ENCODE measurements at regions not wholly inside any gene's neighbourhood (a gene's known extent, or its start where the extent isn't known, plus 50 kb on each side); places are given as distances from the start of the nearest gene placed in this dataset.

DNA sequence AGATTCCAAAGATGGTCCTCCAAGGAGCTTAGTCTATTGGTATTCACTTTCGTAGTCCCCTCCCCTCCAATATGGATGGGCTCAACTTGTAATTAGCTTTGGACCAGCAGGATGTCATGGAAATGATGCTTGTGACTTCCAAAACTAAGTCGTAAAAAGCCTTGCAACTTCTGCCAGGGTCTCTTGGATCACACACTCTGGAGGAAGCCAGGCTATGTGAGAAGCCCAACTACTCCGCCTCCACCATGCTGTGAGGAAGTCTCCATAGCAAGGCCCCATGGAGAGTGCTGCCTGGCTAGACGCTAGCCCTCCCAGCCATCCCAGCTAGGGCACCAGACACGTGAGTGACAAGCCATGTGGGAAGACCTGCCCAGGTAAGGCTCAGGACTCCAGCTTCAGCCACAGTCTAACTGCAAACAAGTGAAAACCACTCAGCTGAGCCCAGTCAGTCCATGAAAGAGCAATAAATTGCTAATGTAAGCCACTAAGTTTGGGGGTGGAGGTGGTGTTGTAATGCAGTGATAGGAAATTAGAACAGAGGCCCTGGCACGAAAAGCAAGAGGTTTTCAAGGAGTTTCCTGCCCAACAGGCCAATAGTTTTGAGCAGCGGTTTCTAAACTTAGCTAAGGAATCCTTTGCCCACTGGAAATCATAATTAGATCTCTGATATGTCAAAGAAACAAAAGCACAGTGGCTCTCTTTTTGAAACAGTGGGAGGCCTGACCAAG lies 77.5 kb upstream of the GLI2 start:
- no peak for DNase-seq (ENCODE audit: low read depth)

DNA sequence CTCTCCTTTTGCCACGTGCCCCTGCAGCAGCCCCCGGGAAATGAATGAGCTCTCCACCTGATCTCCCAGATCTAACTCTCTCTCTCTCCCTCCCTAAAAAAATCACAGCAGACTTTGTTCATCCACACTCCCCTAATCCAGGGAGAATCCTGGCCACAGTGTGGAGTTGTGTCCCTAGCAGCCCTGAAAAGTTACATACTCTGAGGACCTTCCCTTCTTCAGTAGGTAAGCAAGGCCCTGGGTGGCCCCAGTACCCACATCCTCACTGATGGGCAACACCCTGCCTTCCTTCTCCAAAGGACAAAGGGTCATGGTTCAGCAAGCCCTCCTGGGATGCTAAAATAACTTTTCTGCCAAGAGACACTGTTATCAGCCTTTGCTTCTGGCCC lies 76.9 kb upstream of the GLI2 start:
- DNase-seq (ENCODE audit: low read depth), result no peak

DNA sequence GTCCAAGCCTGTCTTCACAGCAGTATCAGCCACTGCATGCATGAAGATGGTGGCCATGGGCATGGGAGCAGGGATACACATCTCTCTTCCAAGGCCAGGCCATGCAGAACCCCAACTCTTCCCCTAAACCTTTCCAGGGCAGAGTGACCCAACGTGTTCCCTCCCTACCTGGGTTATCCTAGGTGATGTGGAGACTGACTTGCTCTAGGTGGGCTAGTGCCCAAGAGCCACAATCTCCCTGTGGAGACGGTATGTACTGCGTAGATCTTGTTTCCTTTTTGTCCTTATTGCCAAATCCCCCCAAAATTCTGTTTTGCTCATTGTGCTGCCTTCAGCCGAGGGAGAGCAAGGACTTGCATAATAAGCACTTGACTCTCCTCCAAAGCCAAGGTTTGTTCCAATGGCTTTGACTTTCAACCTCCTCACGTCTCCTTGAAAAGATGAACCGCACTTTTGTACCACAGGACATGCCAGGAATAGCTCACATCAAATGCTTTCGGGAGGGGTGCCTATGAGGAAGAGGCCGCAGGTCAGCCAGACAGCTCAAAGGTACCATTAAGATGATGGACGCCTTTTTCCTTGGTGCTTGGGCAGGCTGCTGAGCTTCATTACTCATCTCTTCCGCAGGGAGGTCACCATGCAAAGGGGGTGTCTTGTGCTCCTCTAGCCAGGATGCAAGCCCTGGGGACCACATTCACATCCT lies 76.2 kb upstream of the GLI2 start:
- no peak for DNase-seq (ENCODE audit: low read depth)

DNA sequence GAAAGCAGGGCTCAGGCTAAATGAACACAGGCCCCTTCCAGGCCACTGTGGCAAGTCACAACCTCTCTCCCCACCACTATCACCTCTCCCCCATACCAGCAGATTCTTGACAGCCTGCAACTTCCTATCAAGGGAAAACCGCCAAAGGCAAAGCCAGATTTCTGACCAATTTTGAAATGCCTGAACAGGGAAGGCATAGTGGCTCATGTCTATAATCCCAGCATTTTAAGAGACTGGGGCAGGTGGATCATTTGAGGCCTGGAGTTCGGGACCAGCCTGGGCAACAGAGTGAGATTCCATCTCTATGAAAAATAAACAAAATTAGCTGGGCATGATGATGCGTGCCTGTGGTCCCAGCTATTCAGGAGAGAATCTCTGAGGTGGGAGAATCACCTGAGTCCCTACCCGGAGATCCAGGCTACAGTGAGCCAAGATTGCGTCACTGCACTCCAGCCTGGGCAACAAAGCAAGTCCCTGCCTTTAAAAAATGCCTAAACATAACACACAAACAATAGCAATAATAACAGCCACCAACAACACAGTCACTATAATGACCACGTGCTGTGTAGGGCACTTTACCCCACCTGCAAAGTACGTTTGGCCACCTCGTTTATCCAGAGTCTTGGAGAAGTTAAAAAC lies 75.5 kb upstream of the GLI2 start:
- DNase-seq (ENCODE audit: low read depth), result no peak

DNA sequence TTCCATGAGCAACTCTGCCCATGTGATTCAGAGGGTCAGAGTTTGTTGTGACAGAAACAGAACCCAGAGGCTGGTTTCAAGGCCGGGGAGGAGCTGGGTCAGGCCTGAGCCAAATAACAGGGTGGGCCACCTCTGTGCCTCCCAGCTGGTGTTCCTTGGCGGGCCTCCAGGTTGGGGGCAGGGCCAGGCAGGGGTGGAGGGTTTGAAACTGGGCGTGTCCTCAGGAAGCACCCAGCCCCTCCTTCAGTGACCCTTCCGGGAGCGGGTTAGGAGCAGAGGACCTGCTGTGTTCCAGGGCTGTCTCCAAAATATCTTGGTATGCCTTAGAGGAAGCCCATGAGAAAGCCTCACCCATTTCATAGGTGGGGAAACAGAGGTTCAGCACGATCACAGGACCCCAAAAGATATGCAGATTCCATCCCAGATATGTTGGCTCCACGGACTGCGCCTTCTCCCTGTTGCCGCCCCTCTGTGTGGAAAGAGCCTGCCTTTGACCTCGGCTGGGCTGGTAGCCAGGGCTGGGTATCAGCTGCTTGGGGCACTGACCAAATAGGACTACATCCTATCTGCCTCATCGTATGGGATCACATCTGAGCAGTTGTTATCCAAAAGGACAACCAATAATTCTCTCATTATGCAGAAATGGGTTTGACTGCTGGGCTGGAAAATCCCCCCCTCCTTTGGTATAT lies 74.8 kb upstream of the GLI2 start:
- no peak for DNase-seq (ENCODE audit: low read depth)

- no peak for DNase-seq (ENCODE audit: low read depth)
Measured at GRCh38 chr2:120661551-120661950, 74.1 kb upstream of the GLI2 start.

GRCh38 chr2:120662046-120662445 lies 73.6 kb upstream of the GLI2 start:
- DNase-seq (ENCODE audit: low read depth), result no peak

DNA sequence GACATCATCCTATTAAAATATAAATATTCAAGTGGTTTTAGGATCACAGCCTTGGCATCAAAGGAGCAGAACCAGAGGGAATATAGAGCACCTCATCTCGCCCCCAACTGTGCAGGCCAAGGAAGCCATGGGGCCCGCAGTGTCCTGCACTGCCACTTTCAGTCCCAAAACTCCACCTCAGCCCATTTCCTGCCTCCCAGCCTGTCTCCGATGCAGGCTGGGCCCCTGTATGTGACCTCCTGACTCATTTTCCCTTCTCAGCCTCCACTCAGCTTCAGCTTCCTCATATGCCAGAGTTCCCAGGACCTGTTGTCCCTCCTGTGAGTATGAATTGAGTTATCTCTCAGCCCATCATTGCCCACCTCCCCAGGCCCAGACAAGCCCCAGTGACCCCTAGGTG lies 72.9 kb upstream of the GLI2 start:
- DNase-seq (ENCODE audit: low read depth), result no peak

- no peak for DNase-seq (ENCODE audit: low read depth)
Measured at GRCh38 chr2:120666433-120666832, 69.2 kb upstream of the GLI2 start.

DNA sequence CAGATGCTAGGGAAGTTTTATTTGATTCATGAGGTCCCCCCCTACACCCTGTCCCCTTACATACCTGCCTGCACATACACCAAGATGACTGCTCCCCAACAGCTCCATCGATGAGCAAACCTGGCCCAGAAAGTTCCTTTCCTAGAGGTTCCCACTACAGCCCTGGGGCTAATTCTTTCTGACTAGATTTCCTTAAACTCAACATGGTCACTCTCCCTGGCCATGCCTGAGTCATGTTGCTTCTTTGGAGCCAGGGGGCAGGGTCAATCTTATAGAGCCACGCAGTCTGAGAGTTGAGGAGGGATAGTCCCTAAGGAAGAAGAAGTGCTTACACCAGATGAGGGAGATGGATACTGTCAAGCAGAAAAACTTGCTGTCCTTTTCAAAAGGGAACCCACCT lies 67.7 kb upstream of the GLI2 start:
- no peak for DNase-seq (ENCODE audit: low read depth)

GRCh38 chr2:120669121-120669952 lies 66.3 kb upstream of the GLI2 start:
- DNase-seq (ENCODE audit: low read depth), result no peak

DNA sequence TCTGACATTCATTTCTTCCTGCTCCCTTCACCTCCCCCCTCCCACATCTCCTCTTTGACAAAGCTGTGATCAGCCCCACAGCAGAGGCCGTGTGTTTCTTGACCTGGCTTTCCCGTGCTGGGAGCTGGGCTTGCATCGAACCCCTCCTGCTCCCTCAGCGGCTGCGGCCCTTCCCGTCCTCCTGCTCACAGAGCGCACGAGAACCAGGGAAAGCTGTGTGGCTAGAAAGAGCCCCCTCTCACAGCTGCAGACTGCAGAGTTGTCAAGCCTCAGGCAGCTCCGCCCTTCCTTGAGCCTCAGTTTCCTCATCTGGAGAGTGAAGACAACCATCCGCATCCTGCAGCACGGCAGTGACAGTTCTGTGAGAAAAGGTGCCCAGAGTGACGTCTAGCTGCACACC lies 65.7 kb upstream of the GLI2 start:
- no peak for DNase-seq (ENCODE audit: low read depth)

DNA sequence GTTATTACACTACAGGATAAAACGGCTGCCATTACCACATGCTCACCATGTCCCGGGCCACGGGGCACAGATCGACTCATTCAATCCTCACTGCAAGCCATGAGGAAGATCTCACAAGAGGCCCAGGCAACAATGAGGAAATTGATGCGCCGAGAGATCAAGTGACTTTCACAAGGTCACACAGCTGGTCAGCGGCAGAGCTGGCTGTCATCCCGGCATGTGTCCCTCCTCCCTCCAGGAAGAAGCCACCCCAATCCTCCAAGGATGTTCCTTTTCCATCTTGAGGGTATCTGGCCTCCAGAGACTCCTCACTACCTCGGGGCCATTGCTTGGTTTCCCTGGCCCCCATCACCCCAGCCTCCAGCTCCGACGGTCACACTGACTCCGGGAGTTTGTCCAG lies 65.3 kb upstream of the GLI2 start:
- no peak for DNase-seq (ENCODE audit: low read depth)

DNA sequence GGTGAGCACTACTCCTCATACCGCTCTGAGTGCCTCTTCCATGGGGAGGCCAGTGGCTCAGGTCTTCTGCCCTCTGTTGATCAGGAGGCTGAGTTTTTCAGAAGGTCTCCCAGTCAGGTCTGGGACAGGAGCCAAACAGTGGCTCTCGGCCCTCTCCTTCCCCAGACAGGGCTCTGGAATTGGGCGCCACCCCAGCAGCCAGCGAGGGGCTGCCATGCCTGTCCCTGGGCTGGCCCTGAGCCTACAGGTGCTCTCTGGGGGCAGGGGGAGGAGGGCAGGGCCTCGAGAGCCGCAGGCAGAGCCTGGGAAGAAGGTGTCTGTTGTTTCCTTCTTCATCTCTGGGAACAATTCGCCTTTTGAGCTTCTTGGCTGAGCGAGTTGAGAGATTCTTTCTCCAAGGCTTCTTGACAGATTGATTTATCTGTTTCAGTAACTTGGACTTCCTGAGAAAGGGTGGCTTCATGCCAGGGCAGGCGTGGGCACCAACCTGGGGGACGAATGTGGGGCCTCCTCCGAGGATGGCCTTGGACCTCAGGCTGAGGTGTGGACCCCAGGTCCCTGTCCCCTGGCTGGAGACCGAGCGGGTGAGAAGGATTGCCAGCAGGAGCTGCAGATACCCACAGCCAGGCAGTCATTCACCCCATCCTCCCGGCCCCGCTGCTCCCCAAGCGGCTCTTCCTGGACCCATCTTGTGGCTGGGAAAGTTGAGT lies 64.7 kb upstream of the GLI2 start:
- DNase-seq (ENCODE audit: low read depth), result no peak

DNA sequence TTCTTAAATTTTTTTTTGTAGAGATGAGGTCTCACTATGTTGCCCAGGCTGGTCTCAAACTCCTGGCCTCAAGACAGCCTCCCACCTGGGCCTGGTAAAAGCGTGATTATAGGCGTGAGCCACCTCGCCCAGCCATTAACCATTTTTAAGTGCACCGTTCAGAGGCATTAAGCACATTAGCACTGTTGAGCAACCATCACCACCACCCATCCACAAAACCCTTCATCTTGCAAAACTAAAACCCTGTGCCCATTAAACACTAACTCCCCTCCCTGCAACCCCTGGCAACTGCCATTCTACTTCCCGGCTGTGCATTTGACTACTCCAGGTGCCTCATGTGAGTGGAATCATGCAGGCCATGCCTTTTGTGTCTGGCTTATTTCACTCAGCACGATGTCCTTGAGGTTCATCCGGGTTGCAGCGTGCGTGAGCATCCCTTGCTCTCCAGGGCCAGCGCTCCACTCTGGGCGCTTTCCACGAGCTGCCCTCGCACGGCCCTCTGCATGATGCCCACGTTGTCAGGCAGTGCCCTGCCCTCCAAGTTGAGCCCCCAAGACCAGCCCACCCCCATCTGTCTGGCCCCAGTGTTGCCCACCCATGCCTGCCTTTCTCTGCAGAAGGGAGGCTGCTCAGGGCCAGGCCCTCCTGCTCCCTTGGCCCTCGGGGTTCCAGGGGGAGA lies 63.0 kb upstream of the GLI2 start:
- no peak for DNase-seq (ENCODE audit: low read depth)

DNA sequence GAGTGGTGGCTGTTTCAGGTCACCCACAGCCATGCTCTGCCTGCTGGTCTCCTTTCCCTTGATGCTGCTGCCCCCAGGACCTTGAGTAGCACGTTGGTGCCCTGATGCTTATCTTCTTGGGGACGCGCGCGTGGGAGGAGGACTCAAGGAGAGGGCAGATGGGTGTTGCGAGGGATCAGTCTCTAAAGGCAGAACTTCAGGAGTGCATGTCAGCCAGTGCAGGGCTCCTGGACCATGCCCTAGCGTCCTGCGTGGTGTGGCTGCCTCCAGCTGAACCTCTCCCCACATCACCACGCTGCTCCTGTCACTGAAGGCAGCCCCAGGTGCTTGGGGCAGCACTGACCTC lies 62.5 kb upstream of the GLI2 start:
- DNase-seq (ENCODE audit: low read depth), result no peak

DNA sequence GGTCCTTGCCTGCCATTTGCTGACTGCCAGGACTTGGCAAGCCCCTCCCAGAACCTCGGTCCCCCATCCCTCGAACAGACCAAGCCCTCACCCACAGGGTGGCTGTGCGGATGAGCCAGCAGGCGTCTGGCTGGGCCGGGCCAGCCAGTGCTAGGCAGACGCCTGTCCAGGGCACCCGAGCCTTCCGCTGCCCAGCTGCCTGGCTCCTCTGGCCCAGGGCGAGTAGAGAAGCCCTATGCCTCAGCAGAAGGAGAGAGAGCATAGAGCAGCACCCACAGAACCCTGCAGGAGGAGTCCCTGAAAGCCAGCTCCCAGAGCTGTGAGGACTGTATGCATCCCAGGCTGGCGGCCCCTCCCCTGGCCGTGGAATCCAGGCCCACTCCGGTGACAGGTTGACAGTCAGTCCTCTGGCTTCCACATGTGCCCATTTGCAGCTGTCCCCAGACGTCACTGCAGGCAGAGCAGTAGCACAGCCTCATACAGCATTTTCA lies 62.1 kb upstream of the GLI2 start:
- no peak for DNase-seq (ENCODE audit: low read depth)

DNA sequence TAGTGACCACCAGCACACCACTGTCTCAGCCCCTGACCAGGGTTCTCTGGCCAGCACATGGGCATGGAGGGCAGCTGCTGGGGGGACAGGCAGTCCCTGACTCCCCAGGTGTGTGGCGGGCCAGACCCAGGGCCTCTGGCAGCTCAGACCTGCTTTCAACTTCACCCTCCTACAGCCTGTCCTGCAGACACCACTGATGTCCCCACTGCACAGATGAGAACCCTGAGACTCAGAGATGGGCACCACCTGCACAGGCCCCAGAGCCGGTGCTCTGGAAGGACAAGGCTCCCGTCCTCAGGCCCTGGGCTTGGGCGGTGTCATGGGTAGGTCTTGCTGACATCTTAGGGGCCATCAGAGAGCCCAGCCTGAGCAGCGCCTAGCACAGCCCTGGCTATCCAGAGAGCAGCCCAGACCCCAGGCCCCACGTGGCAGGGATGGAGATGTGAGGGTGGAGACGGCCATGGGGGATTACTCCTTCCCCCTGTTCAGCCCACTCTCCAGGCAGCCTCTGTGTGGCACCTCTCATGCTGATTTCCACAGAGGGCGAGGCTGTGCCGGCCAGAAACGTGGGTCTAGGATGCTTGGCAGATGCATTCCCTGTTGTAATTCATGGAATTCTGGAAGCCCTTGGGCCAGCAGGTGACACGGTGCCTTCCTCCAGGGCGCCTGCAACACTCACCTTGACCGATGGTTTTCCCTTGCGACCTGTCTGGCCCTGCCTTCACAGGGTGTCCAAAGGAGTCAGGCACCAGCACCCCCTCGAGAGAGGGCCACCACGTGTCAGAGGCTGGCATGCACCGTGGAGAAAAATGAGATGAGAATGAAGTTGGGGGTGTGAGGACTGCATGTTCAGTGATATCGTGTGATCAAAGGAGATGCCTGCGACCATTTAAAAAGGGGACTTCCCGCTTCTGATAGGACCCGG lies 61.2 kb upstream of the GLI2 start:
- no peak for DNase-seq (ENCODE audit: low read depth)

DNA sequence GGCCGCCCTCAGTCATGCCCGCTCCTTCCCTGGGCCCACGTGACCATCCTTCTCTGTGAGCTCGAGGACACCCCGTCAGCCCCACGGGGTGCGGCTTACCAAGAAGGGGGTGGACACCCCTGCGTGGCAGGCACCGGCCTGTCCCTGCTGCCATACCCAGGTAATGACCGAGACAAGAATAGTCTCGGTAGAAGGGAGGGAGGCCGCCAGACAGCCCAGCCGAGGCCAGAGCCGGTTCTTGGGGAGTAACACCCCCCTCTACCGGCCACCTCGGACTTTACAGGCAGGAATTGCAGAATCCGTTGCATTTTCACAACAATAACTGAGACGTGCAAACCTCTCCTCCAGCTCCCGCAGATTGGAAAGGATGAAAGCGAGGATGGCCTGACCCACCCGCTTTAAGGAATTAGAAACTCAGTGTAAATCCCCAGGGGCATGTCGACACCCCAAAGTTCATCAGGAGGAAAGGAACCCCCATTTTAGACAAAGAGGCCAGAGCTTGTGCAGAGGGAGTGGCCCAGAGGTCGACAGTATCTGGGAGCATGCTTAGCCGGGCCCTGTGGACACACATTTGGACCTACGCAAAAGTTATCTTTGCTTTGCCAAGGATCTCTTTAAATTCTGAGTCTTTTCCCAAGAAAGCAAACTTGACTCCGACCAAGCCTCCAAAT lies 60.1 kb upstream of the GLI2 start:
- DNase-seq (ENCODE audit: low read depth), result no peak

All from activated T-helper 1 cell treated with Interleukin-2 at 50 U/mL for 16 hours (primary cell).